ELF-1 (cell line): ENCODE measurements at regions not wholly inside any gene's neighbourhood (a gene's known extent, or its start where the extent isn't known, plus 50 kb on each side); places are given as distances from the start of the nearest gene placed in this dataset.

Experiments
- DNase-seq: peaks from one replicate; pipeline ENCODE4 v3.0.0-alpha.2; 2016; ENCODE audit warnings: low read depth, low spot score

DNA sequence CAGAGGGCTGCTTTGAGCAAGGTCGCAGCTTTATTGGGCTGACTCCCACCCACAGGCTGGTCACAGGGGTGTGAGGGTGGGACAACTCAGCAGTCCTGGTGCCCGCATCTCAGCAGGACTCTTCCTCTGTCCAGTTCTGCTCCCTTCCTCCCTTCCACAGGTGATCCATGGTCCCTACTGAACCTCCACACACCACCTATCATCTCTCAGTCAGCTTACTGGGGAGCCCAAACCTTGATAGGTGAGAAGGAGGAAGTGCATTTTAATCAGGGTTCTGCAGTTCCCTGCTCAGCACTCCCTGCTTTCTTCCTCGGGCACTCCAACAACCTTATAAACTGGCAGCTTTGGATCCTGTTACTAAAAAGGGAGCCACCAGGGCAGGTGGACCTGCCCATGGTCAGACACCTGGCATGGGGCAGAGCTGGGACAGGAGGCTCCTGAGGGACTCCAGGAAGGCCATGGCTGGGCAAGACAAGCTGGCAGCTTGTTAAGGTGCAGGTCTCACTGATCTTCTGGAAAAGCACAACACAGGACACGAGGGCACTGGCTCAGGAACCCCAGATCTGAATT lies 664.6 kb downstream of the BCL11B start:
- no peak for DNase-seq

DNA sequence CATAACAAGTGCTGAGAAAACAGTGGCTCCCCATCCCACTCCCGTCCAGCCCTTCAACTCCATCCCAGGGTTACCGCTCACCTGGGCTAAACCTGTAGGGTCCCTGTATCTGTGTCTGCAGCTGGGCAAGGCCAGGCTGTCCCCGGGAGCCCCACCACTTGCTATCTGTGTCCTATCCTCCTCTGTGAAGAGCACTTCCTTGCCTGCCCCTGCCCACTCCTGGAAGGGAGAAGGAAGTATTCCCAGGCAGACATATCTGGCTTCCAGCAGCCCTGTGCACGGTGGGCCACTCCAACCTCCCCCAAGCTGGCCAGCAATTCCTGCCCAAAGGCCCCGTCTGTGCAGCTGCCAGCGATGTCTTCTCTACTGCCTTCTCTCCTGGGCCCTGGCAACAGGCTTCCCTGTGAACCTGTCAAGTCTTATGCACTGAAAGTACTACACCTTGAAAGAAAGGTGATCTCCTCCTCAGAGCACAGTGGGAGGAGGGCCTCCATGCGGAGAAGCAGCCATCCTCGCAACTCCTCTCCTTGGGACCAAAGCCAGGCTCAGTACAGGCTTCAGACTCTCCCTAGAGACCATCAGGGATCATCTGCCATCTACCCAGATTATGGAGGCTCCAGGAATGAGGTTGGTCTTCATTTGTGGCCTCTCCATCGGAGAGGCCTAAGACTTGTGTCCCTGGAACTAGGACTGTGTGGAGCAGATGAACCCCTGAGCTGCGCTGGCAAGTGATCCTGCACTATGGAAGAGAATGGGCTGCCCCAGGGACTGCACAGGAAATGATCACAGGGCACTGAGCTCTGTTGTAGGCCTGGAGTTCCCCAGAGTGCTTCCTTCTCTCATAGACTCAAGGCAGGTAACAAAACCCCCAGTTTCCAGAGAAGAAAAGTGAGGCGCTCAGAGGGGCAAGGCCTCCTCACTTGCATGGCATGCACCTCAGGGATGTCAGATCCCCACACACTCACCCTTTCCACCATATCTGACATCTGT lies 663.6 kb downstream of the BCL11B start:
- no peak for DNase-seq

DNA sequence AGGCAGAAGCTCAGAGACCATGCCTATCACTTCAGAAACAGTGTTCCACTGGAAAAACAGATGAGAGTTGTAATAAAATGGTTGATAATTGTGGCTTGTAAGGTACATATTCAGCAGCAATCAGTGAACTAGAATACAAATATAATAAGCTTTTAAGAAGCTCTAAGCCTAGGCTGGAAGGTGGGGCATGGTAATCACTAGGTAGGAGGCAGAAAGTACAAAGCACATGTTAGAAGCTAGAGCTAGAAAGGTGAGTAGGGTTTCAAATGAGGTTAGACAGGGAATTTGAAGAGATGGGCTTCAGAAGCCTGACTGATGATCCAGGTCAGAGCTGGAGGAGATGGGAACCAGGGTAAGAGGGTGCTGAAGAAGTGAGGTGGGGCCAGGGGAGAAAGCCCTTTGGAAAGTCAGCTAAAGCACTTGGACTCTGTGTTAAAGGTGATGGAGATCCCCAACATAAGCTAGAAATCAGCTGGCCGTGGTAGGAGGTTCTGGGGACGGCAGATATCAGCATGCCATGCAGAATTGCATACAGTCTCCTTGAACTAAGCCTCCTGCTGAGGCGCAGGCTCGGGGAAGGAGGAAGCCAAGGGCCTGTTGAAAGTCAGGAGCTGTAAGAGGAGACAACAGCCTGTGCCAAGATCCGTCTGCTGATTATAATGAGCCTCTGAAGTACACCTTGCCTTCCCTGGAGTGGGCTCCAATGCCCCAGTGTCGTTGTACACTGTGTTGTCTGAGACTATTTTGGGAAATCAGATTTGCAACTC lies 659.4 kb downstream of the BCL11B start:
- no peak for DNase-seq

DNA sequence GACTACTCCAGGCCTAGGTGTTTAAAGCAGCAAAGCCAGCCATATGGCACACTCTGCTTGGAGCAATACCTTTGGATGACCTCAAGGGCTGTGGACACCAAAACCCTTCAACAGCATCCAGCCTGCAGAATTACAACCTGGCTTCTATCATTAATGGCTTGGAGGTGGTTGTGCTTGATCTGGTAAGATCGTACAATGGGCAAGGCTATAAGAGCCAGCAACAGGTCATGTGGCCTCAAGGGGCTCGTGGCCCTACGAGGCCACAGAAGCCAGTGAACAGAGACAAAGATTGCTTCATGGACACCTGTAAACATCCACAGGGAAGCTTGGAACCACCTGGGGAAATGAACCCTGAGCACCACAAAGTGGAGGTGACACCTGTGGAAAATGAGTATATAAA lies 657.3 kb downstream of the BCL11B start:
- no peak for DNase-seq

DNA sequence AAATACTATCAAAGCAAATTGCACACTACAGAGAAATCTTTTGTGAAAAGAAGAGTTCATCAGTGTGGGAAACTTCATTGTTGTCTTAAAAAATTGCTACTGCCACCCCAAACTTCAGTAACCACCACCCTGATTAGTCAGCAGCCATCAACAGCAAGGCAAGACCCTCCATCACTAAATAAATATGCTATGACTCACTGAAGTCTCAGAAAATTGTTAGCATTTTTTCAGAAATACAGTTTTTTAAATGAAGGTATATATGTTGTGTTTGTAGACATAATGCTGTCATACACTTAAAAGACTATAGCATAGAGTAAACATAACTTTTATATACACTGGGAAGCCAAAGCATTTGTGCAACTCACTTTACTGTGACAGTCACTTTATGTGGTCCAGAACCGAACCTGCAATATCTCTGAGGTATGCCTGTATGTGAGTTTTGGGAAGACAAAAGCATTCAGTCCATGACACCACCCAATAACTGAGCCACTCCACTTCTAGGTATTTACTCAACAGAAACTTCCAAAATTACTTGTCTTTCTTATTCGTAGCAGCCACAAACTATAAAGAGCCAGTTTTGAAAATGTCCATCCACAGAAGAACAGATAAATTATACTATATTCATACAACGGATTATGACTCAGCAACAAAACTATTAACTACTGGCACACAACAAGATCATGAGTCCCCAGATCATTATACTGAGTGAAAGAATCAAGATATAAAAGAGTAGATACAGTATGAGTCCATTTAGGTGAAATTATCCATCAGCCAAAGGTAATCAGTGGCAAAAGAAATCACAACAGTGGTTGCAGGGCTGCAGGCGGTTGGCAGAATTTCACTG lies 649.6 kb downstream of the BCL11B start:
- no peak for DNase-seq

DNA sequence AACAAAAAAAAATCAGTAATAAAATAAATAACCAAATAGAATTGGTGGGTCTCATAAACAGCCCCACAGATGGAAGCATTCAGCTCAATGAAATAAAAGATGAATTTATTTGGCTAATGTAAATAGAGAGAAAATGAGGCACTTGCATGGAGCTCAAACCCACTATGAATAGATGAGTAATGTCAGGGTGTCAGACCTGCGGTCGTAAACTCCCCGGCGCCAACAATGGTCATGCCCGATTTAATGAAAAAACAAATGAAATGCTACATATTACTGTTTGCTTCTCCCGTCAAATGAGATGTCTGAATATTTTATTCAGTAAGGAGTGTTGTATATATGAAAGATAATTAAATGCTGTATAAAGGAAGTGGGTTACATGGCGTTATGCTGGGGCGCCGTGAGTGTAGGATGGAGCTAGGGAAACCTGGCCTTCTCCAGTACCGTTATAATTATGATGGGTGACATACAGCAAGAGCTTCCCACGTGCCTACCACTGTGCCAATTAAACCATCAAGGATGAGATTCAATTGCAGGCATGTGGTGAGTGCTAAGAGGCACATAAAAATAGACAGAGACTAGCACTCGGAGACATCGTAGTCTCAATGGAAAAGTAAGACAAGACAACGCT lies 648.1 kb downstream of the BCL11B start:
- DNase-seq = no peak

DNA sequence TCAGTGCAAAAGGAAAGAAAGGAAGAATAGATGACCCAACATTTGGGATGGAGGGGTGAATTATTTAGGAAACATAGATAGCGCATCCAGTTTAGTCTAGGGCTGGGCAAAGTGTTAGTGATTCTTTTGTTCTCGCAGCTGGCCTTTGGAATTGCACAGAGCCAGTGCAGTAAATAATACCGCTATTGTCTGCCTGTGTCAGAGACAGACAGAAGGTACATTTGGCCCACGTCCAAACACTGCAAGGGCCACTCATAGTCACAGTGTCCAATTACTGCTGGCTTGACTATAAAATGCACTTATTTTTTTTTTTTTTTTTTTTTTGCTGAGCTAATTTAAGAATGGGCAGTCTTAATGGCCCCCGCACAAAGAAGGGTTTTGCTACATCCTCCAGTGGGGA lies 638.6 kb downstream of the BCL11B start:
- DNase-seq = no peak

DNA sequence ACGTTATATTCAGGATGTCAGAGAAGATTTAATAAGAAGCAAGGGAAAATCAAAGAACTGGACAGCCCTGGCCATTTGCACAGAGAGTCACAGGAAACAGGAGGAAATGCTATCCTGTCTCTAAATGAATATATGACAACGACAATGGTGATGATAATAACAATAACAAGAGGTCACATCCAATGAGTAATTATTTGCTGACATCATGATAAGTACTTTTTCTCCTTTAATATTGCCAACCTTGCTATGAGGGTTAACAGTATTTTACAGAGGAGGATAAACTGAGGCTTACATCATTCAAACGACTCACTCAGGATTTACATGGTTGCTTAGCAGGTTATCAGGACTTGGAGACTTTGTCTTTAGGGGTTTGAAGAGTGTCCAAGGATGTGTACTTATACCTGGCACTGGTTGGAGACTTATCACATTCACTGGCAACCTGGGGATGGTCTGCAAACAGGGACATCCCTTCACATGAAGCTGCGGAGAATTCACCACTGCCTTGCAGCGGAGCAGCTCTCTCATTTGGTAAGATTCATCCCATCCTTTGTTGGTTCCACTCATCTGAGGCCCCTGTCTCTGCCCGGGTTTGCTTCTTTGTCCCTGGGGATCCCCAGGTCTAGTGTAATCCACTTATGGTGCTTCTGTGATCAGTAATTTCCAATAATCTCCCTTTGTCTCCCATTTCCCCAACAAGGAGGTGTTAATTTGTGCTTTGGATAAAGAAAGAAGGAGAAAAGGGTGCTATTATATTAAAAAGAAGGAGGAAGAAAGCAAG lies 637.8 kb downstream of the BCL11B start:
- DNase-seq = no peak

DNA sequence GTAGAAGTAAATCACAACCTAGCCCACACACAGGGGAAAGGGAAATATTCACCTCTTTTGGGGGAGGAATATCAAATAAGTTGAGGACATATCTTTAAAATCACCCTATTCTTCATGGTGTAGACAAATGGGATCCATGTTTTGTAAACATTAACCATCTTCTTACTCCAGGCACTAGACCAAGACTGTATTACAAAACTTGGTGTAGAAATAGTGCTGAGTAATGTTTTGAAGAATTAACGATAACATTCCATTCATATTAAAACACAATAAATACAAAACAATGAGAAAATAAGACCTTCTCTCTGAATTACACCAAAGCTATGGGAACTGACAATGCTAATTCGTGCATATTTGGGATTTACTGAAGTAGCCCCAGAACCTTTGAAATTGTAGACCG lies 633.6 kb downstream of the BCL11B start:
- DNase-seq = no peak

DNA sequence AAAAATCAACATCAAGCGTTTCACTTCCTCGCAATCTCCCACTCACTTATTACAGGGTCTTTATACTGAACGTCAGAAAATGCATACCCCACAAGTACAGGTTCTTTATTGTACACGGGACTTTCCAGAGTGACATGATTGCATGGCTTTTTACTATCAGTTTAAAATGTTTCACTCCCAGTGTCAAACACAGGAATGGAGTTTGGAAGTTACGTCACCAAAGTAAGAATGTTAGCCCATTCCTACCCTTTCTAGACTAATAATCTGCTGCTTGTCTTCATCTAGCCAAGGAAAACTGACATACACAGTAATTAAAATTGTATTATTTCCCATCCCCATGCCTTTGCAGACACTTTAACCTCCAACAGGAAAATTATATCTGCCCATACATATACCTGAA lies 624.2 kb downstream of the BCL11B start:
- DNase-seq = no peak

DNA sequence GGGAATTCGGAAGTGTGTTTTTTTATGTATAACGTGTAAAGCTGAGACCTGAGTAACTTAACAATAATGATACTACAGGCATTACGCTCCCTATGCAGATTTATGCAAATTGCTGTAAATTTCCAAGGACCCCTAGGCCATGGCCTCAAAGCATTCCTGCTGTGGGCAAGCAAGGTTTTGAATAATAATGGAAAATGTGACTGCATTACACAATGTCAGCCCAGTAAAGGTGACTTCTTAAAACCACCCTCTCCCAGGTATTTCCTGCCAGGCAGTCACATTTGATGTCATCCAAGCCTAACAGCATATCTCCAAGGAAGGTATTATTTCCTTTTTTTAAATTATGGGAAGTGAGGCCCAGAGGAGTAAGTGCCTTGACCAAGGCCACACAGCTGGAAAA lies 621.0 kb downstream of the BCL11B start:
- DNase-seq = peak; percentile 58

DNA sequence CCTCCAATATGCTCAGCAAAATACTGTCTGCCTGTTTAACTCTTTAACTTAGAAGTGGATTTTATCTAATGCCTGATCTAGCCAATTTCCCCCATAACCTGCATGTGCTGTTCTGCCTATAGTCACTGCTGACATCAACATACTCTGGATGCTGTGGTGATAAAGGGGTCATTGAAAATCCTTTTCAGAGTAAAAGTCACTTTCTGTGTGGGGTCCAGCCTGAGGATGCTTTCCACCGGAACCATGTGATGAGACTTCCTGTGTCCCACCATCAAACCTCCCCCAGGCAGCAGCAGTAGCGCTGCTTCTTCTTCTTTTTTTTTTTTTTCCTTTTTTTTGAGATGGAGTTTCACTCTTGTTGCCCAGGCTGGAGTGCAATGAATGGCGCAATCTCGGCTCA lies 607.0 kb downstream of the BCL11B start:
- no peak for DNase-seq

DNA sequence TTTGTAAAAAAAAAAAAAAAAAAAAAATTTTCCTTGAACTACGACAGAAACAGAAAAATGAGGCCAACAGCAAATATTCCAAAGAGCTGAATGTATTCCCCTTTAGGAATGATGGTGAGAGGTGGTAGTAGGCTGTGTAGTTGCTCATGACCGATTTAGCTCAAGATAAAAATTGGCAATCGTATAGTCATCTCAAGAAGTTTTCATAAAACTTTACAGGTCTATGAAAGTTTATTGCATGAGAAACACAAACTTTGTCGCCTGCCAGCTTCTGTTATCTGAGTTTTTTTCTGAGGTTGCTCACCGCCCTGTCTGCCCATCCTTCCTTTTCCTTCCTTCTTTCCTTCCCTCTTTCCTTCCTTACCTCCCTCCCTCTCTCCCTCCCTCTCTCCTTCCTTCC lies 605.5 kb downstream of the BCL11B start:
- no peak for DNase-seq

DNA sequence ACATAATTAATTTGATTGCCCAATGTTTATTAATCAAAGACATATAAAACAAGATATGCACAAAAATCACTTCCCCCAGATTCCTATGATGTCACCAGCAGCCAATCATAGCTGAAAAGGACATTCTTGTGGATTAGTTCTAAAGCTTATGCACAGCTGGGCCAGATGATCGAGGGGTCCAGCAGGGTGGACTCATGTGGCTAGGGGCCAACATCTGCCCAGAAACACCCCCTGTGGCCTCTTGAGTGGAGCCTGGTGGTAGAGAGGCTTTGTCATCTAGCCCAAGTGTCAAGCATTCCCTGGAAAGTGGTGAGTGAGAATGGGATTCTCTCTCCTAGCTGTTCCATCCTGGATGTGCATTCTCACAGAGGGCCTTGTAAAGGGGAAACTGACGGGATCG lies 590.0 kb downstream of the BCL11B start:
- no peak for DNase-seq

DNA sequence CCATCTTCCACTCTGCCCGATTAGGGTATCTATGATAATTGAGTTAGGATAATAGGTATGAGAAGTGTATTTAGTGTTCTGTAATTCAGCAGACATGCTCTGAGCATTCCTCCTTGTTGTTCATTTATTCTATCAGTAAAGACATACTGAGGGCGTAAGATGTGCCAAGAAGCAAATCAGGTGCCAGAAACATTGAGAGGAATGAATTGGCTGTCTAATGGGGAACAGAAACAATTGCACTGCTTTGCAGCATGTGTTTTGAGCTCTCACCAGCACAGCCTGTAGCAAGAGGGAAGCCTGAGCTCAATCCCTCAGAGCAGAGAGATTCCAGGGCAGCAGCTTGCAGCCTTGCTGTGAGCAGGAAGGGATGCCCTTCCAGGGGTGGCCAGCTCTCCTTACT lies 589.3 kb downstream of the BCL11B start:
- DNase-seq = no peak

DNA sequence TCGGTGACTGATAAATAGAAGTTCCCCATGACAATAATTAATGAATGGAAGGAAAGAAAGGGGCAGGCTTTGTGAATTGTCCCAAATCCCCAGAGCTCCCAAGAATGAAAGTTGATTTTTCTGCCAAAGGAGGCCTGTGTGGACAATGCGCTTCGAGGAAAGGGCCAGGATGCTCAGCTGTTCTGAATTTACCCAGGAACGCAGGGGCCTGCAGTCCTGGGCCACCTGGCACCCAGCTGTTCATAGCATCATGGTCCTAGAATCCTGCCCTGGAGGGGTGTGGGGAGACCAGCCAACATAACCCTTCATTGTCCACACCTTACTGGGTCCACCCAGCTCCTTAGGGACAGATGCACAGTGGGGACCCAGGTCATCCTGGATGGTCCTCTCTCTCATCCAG lies 587.5 kb downstream of the BCL11B start:
- DNase-seq = no peak

DNA sequence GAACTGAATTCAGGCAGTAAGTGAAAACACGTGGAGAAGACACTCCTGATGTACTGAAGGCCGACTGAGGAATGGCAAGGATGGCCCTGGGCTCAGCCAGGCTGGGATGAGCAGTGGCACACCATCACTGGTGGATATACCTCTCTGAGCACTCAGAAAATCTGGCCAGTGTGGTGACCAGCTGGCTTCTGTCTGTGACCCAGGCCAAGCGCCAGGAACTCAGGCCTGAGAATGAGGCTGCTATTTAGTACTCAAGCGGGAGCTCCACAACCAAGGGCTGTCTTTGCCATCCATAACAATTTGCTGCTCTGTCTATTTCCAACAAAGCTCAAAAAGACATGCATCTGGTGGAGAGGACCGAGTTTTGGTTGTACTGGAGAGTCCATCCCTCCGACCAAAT lies 586.3 kb downstream of the BCL11B start:
- no peak for DNase-seq

DNA sequence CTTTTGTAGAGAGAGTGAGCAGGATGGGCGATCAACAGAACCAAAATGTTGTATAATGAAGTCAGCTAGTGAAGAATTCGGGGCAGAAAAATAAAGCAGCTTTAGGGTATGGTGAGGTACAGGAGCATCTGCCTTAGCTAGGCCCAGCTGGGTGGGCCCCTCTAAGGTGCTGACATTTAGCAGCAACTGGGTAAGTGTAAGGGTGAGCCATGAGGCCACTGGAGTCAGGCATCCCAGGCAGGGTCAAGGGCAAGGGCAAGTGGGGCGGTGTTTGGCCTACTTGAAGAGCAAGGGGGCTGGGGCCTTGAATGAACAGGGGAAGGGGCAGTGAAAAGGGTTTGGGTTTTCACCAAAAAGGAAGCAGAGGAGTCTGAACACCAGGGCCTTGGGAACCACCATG lies 583.6 kb downstream of the BCL11B start:
- no peak for DNase-seq

DNA sequence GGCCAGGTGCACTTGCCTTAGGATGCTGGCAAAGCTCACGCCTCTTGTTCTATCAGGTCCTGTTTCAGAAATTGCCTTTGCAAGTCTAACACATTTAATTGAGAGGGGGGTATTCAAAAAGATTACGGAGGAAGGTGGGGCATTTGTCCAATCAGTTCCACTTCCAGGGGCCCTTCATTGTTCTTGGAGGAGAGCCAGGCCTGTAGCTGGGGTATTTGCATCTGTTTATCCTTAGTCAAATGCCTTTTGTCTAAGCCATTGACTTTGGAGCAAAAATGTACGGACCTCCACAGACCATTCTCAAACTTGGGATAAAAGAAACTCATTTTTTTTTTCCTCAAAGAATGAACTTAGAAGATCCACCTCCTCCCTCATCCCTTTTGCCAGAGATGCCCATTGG lies 582.0 kb downstream of the BCL11B start:
- DNase-seq = no peak

DNA sequence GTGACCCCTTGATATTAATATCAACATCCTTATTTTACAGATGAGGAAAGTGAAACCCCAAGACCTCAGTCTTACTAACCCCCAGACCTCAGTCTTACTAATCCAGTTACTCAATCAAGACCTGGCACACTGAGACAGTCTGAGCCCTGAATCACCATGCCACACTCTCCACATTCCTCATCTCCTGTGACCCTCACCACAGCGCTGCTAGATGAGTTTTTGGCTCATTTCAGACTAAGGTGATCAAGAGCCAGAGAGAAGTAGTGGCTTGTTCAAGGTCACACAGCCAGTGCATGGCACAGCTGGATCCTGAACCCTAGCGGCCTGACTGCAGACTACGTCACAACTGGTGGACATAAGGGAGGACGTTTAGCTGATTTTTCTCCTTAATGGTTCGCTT lies 579.2 kb downstream of the BCL11B start:
- no peak for DNase-seq
